ENCODE measurements at regions not wholly inside any gene's neighbourhood (a gene's known extent, or its start where the extent isn't known, plus 50 kb on each side); places are given as distances from the start of the nearest gene placed in this dataset.

GRCh38 chr2:153195342-153195741 is 283.2 kb downstream of the RPRM start:
- no peak for DNase-seq (ENCODE audit: low read depth)

GRCh38 chr2:153189091-153189888 is 289.3 kb downstream of the RPRM start:
- DNase-seq (ENCODE audit: low read depth), result no peak

- DNase-seq (ENCODE audit: low read depth), result no peak
Observed at GRCh38 chr2:153179808-153180207, 298.8 kb downstream of the RPRM start.

GRCh38 chr2:153169609-153170008 is 309.0 kb downstream of the RPRM start:
- no peak for DNase-seq (ENCODE audit: low read depth)

GRCh38 chr2:153165021-153165420 is 313.5 kb downstream of the RPRM start:
- DNase-seq (ENCODE audit: low read depth), result no peak

- no peak for DNase-seq (ENCODE audit: low read depth)
Observed at GRCh38 chr2:153163055-153163454, 315.5 kb downstream of the RPRM start.

GRCh38 chr2:153156743-153157142 is 321.8 kb downstream of the RPRM start:
- DNase-seq (ENCODE audit: low read depth), result no peak

- no peak for DNase-seq (ENCODE audit: low read depth)
Observed at GRCh38 chr2:153152036-153152435, 326.5 kb downstream of the RPRM start.

GRCh38 chr2:153145470-153145978 is 333.0 kb downstream of the RPRM start:
- no peak for DNase-seq (ENCODE audit: low read depth)

- no peak for DNase-seq (ENCODE audit: low read depth)
Observed at GRCh38 chr2:153143540-153143939, 335.0 kb downstream of the RPRM start.

GRCh38 chr2:153140498-153140897 is 338.1 kb downstream of the RPRM start:
- no peak for DNase-seq (ENCODE audit: low read depth)

GRCh38 chr2:153138651-153139375 is 339.7 kb downstream of the RPRM start:
- no peak for DNase-seq (ENCODE audit: low read depth)

GRCh38 chr2:153136216-153136615 is 342.3 kb downstream of the RPRM start:
- no peak for DNase-seq (ENCODE audit: low read depth)

- DNase-seq (ENCODE audit: low read depth), result no peak
Observed at GRCh38 chr2:153134725-153135124, 343.8 kb downstream of the RPRM start.

GRCh38 chr2:153133716-153134115 is 344.8 kb downstream of the RPRM start:
- DNase-seq (ENCODE audit: low read depth), result no peak

- DNase-seq (ENCODE audit: low read depth), result no peak
Observed at GRCh38 chr2:153132418-153132817, 346.1 kb downstream of the RPRM start.

GRCh38 chr2:153115141-153115540 is 363.4 kb downstream of the RPRM start:
- DNase-seq (ENCODE audit: low read depth), result no peak

GRCh38 chr2:153110486-153110885 is 368.1 kb downstream of the RPRM start:
- DNase-seq (ENCODE audit: low read depth), result no peak

- no peak for DNase-seq (ENCODE audit: low read depth)
Observed at GRCh38 chr2:153109793-153110192, 368.8 kb downstream of the RPRM start.

GRCh38 chr2:153106802-153107477 is 371.6 kb downstream of the RPRM start:
- DNase-seq (ENCODE audit: low read depth), result no peak

- no peak for DNase-seq (ENCODE audit: low read depth)
Observed at GRCh38 chr2:153105829-153106578, 372.6 kb downstream of the RPRM start.

- DNase-seq (ENCODE audit: low read depth), result no peak
Observed at GRCh38 chr2:153101187-153101586, 377.4 kb downstream of the RPRM start.
